ENCODE measurements at regions not wholly inside any gene's neighbourhood (a gene's known extent, or its start where the extent isn't known, plus 50 kb on each side); places are given as distances from the start of the nearest gene placed in this dataset.

GRCh38 chr6:101303495-101303894 is 90.0 kb upstream of the GRIK2 start (continued):
- TF ChIP-seq ETS1 (IDR thresholded peaks at IDR 0.05) (no peak), CTCF (conservative IDR thresholded peaks at IDR 0.05; ENCODE audit: low read depth in 2 of 2) (no peak), ZNF114 (CRISPR knock-in tag; IDR thresholded peaks at IDR 0.05) (no peak)

- Histone ChIP-seq H3K4me2 (no peak overlapping the region), H3K27ac (ENCODE audit: low read depth) (no peak overlapping the region), H3K4me1 (ENCODE audit: insufficient read depth) (no peaks in the 10 kb centered on the region), H3K4me3 (no peak overlapping the region), H3K27me3 (ENCODE audit: insufficient read depth) (no peaks in the 10 kb centered on the region), H3K9me2 (ENCODE audit: insufficient read depth) (no peaks in the 10 kb centered on the region), H4K20me1 (replicated peaks; ENCODE audit: insufficient read depth) (no peaks in the 10 kb centered on the region), H2AFZ (no peak overlapping the region), H3F3A (replicated peaks; ENCODE audit: low read depth) (no peaks in the 10 kb centered on the region), H3K36me3 (ENCODE audit: insufficient read depth) (no peaks in the 10 kb centered on the region), H3K79me2 (replicated peaks; ENCODE audit: insufficient read depth) (no peaks in the 10 kb centered on the region)
- Mint-ChIP-seq H3K27ac (no peak overlapping the region), H3K4me3 (no peak overlapping the region), H3K27me3 (ENCODE audit: insufficient read depth, low read depth, poor library complexity) (peaks cover 3% of the 10 kb centered on the region), H3K36me3 (ENCODE audit: low read depth) (no peaks in the 10 kb centered on the region), H3K9me3 (no peaks in the 10 kb centered on the region), H3K4me1 (no peaks in the 10 kb centered on the region)
- DNase-seq (ENCODE audit: low spot score): no peak
- no peak for ATAC-seq
- TF ChIP-seq NANOG (IDR thresholded peaks at IDR 0.05; ENCODE audit: borderline replicate concordance) (no peak), CREB1 (CRISPR knock-in tag; IDR thresholded peaks at IDR 0.05; ENCODE audit: low read depth) (no peak), ZNF462 (CRISPR knock-in tag; IDR thresholded peaks at IDR 0.05) (no peak), POLR2AphosphoS5 (IDR thresholded peaks at IDR 0.05; ENCODE audit: low read depth) (no peak), ETS1 (IDR thresholded peaks at IDR 0.05) (no peak), STAT1 (IDR thresholded peaks at IDR 0.05; ENCODE audit: unreplicated experiment) (no peak), EZH2phosphoT487 (IDR thresholded peaks at IDR 0.05; ENCODE audit: unreplicated experiment) (no peak), CTCF (conservative IDR thresholded peaks at IDR 0.05; ENCODE audit: low read depth in 2 of 2) (no peak), ZNF331 (CRISPR knock-in tag; IDR thresholded peaks at IDR 0.05; ENCODE audit: low read depth) (no peak)
Observed at GRCh38 chr6:101312652-101313051, 80.9 kb upstream of the GRIK2 start.
